GM12878 (cell line): ENCODE measurements at regions not wholly inside any gene's neighbourhood (a gene's known extent, or its start where the extent isn't known, plus 50 kb on each side); places are given as distances from the start of the nearest gene placed in this dataset.

Experiments
- ATAC-seq: fragments of 200-7000 bp; cut with Tn5 transposase; 3 replicates; pipeline ENCODE4 v1.9.1; 2020; ENCODE audit warnings: mild to moderate bottlenecking, moderate library complexity
- BruUV-seq: library from RNA; stranded (reverse); fragments of 400-500 nt; replicated peaks from 2 replicates; lab custom pipeline; 2021; lab: Mats Ljungman, UMichigan
- CTCF ChIA-PET: fragments of 300-600 bp; sonication (Branson Sonifier 250); formaldehyde crosslinking; extraction: SDS; loops from one replicate; lab custom pipeline; 2021; ENCODE audit warnings: inconsistent platforms; lab: Yijun Ruan, JAX
- POLR2A ChIA-PET: fragments of 350-600 bp; formaldehyde crosslinking; extraction: SDS; loops from one replicate; lab custom pipeline; 2021; ENCODE audit warnings: inconsistent platforms; lab: Charles Lee
- RAD21 ChIA-PET: fragments of 300-600 bp; sonication (Branson Sonifier 250); formaldehyde crosslinking; loops from one replicate; lab custom pipeline; 2023; ENCODE audit warnings: antibody characterized with exemption; ENCODE audit not compliant: unreplicated experiment; lab: Charles Lee
- SMC1A ChIA-PET: fragments of 300-600 bp; sonication (Branson Sonifier 250); formaldehyde crosslinking; loops from one replicate; lab custom pipeline; 2023; ENCODE audit not compliant: unreplicated experiment, uncharacterized antibody; lab: Charles Lee
- DNase-seq: peaks from one replicate; pipeline ENCODE4 v3.0.0-alpha.2; 2011; ENCODE audit warnings: low read depth, low spot score
- FAIRE-seq: peaks from 3 replicates; lab custom pipeline; 2011; peaks lifted over from hg19 to GRCh38; lab: Jason Lieb, UNC
- H2AFZ ChIP-seq: 2 replicates; pipeline ENCODE4 v1.6.0; 2011; ENCODE audit warnings: low read depth, low read length, control low read depth; ENCODE audit not compliant: control insufficient read depth
- H3K27ac ChIP-seq: 2 replicates; pipeline ENCODE4 v1.5.1; 2011; ENCODE audit warnings: control low read depth; ENCODE audit not compliant: control insufficient read depth, insufficient read depth
- H3K27me3 ChIP-seq, 2 experiments: replicated peaks in 1 of 2; 2 replicates each; pipeline versions ENCODE4 v1.6.0 to v1.6.1; 2011; ENCODE audit warnings: low read length in 1 of 2; ENCODE audit not compliant: control insufficient read depth in 2 of 2, insufficient read depth in 2 of 2
- H3K36me3 ChIP-seq, 2 experiments: 2 replicates each; pipeline ENCODE4 v1.5.1; 2011; ENCODE audit warnings: low read length in 1 of 2; ENCODE audit not compliant: control insufficient read depth in 2 of 2, insufficient read depth in 2 of 2
- H3K4me1 ChIP-seq: 2 replicates; pipeline ENCODE4 v1.6.1; 2011; ENCODE audit warnings: mild to moderate bottlenecking, low read length, moderate library complexity, mixed read lengths; ENCODE audit not compliant: control insufficient read depth, insufficient read depth
- H3K4me2 ChIP-seq: 2 replicates; pipeline ENCODE4 v1.6.0; 2011; ENCODE audit warnings: control low read depth; ENCODE audit not compliant: control insufficient read depth, insufficient read depth
- H3K4me3 ChIP-seq: fragments of 200-600 bp; sonication (generic); 2 replicates; pipeline ENCODE4 v1.5.1; 2016
- H3K79me2 ChIP-seq: 2 replicates; pipeline ENCODE4 v1.6.0; 2011; ENCODE audit warnings: low read length; ENCODE audit not compliant: control insufficient read depth, insufficient read depth
- H3K9ac ChIP-seq: 2 replicates; pipeline ENCODE4 v1.8.0; 2011; ENCODE audit warnings: low read length, control low read depth, mixed read lengths; ENCODE audit not compliant: control insufficient read depth, insufficient read depth
- H3K9me3 ChIP-seq: replicated peaks from 3 replicates; pipeline ENCODE4 v1.5.1; 2011; ENCODE audit warnings: mild to moderate bottlenecking, low read length; ENCODE audit not compliant: control insufficient read depth, insufficient read depth
- H4K20me1 ChIP-seq: 2 replicates; pipeline ENCODE4 v1.6.0; 2011; ENCODE audit not compliant: control insufficient read depth, insufficient read depth
- MTA2 ChIP-seq: fragments of 450-650 bp; IDR thresholded peaks from 2 replicates; pipeline ENCODE4 v1.6.1; 2016; ENCODE audit warnings: low read depth, mild to moderate bottlenecking, moderate library complexity
- MTA3 ChIP-seq: IDR thresholded peaks from 2 replicates; pipeline ENCODE4 v1.6.1; 2012; ENCODE audit warnings: low read length, inconsistent platforms, borderline replicate concordance
- MXI1 ChIP-seq: fragments of 150-350 bp; IDR thresholded peaks from 2 replicates; pipeline ENCODE4 v1.6.1; 2011; ENCODE audit warnings: low read depth, mild to moderate bottlenecking, inconsistent platforms, low read length, improper control_type of control experiment
- NFXL1 ChIP-seq: fragments of 450-650 bp; IDR thresholded peaks from 2 replicates; pipeline ENCODE4 v1.6.1; 2017; ENCODE audit warnings: antibody characterized with exemption, mild to moderate bottlenecking, borderline replicate concordance
- NFYA ChIP-seq: IDR thresholded peaks from 2 replicates; pipeline ENCODE4 v1.6.1; 2011; ENCODE audit warnings: low read depth, mild to moderate bottlenecking, low read length, improper control_type of control experiment, borderline replicate concordance
- POU2F2 ChIP-seq: IDR thresholded peaks from 3 replicates; pipeline ENCODE4 v1.6.1; 2011; ENCODE audit warnings: low read depth, mild to moderate bottlenecking, low read length, borderline replicate concordance
- SMAD5 ChIP-seq: IDR thresholded peaks from 2 replicates; pipeline ENCODE4 v1.6.1; 2016; ENCODE audit warnings: antibody characterized with exemption, low read depth
- STAT1 ChIP-seq: fragments of 450-650 bp; conservative IDR thresholded peaks from 2 replicates; pipeline ENCODE4 v1.6.1; 2014; ENCODE audit warnings: antibody characterized with exemption, mild to moderate bottlenecking
- STAT3 ChIP-seq: IDR thresholded peaks from 2 replicates; pipeline ENCODE4 v1.6.1; 2011; ENCODE audit warnings: low read depth, low read length, improper control_type of control experiment
- ZNF384 ChIP-seq: IDR thresholded peaks from 2 replicates; pipeline ENCODE4 v1.6.1; 2012; ENCODE audit warnings: low read depth, mild to moderate bottlenecking, low read length, improper control_type of control experiment, borderline replicate concordance
- WGBS: methylation state at CpG from one replicate; pipeline ENCODE4 v1.1.6; 2016; ENCODE audit warnings: low lambda C conversion rate; ENCODE audit not compliant: insufficient replicate concordance, insufficient coverage; ENCODE audit errors: missing lambda C conversion rate; 5-methylcytosine and 5-hydroxymethylcytosine counted together
- in situ Hi-C: fragments of 300-500 bp; cut with MboI; formaldehyde crosslinking; loops from 9 replicates; pipeline ENCODE4 v1.14.3; 2018; ENCODE audit warnings: mixed read lengths
- intact Hi-C: fragments of 100-400 bp; cut with micrococcal nuclease; formaldehyde crosslinking; loops from one replicate; pipeline ENCODE4 v1.14.2; 2022; ENCODE audit not compliant: unreplicated experiment
- TF ChIP-seq, protein P1 (sequence below): fragments of 450-650 bp; IDR thresholded peaks from 2 replicates; pipeline ENCODE4 v1.6.1; 2017; ENCODE audit warnings: mild to moderate bottlenecking, low read depth, inconsistent platforms; ENCODE audit not compliant: poor library complexity, severe bottlenecking
- TF ChIP-seq, protein P2 (sequence below): fragments of 450-650 bp; IDR thresholded peaks from 2 replicates; pipeline ENCODE4 v1.6.1; 2017; ENCODE audit warnings: borderline replicate concordance
- TF ChIP-seq, protein P3 (sequence below): fragments of 450-650 bp; IDR thresholded peaks from 2 replicates; pipeline ENCODE4 v1.6.1; 2016; ENCODE audit warnings: mild to moderate bottlenecking

DNA sequence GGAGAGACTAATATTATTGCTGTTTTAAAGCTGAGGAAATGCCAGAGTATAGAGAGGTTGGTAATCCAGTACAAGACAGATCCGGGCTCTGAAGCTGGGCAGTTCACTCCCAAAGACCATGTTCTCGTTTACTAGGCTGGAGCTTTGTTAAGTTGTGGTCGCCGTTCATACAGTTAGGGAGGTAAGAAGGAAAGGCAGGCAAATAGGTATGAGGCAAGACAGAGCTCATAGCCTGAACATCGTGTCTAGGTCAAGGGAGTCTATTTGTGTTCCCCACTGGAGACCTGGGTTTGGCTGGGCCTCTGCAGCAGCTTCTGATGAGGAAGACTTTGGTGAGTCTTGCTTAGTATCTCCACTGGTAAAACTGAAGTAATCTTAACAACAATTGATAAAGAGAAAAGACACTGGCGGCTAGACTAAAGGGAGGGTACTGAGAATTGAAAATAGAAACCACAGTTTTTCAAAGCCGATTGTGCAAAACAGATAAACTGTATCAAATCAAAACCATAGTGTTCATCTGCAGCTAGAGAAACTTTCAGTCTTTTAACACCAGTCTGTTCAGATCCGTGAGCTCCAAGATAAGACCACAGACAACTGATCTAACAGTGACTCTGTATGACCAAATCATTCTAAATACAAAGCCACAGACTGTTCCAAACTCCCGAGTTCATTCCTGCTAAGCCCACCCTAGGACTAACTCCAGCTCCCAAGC is 217.0 kb upstream of the FAM78B start:
- Histone ChIP-seq H3K4me1 (no peaks in the 10 kb centered on the region), H3K36me3 (no peaks in the 10 kb centered on the region), H3K9ac (no peak overlapping the region), H3K4me2 (no peak overlapping the region), H3K27me3 (no peaks in the 10 kb centered on the region; a peak in 1 of 4 replicates), H4K20me1 (no peaks in the 10 kb centered on the region), H3K79me2 (no peaks in the 10 kb centered on the region), H3K9me3 (no peaks in the 10 kb centered on the region), H2AFZ (no peak overlapping the region), H3K4me3 (no peak overlapping the region), H3K27ac (no peak overlapping the region)
- CTCF ChIA-PET: interaction anchor here (1.0 kb wide), 1 partner anchor 9 kb away, joined by 3 read pairs; no protein-coding TSS in a partner anchor
- POLR2A ChIA-PET: no interaction called here
- RAD21 ChIA-PET: no interaction called here
- no TSS peak for BruUV-seq
- intact Hi-C loops (no loop called here), in situ Hi-C loops (no loop called here)
- TF ChIP-seq NFXL1: no peak
- TF ChIP-seq MXI1: no peak
- no peak for TF ChIP-seq STAT3
- TF ChIP-seq, protein P1, sequence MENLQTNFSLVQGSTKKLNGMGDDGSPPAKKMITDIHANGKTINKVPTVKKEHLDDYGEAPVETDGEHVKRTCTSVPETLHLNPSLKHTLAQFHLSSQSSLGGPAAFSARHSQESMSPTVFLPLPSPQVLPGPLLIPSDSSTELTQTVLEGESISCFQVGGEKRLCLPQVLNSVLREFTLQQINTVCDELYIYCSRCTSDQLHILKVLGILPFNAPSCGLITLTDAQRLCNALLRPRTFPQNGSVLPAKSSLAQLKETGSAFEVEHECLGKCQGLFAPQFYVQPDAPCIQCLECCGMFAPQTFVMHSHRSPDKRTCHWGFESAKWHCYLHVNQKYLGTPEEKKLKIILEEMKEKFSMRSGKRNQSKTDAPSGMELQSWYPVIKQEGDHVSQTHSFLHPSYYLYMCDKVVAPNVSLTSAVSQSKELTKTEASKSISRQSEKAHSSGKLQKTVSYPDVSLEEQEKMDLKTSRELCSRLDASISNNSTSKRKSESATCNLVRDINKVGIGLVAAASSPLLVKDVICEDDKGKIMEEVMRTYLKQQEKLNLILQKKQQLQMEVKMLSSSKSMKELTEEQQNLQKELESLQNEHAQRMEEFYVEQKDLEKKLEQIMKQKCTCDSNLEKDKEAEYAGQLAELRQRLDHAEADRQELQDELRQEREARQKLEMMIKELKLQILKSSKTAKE: no peak
- ATAC-seq (no peak), DNase-seq (no peak), FAIRE-seq (no peak)
- SMC1A ChIA-PET: interaction anchor here (1.4 kb wide), 1 partner anchor 9 kb away, joined by 3 read pairs; no protein-coding TSS in a partner anchor
- 11% methylated on average over 9 of the region's 9 CpGs for WGBS

DNA sequence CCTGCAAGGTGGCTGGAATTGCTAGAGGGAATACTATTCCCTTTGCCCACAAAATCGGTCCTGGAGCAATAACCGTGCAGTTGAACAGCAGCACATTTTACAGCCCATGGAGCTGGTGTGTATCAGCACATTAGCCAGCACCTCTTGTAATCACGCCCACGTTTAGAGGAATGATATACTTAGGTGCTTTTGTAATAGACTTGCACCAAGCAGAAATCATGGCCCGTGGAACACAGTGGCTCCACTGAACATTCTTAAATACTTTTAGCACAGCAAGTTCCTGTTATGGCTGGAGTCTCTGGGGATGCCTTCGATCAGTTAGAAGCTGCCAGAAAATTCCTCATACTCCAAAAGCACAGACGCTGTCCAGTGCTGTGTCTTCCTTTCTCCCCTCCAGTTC is 218.1 kb upstream of the FAM78B start:
- H3K27ac ChIP-seq: no peak overlapping the region
- H4K20me1 ChIP-seq: no peaks in the 10 kb centered on the region
- no peak for FAIRE-seq
- DNase-seq: no peak
- in situ Hi-C loops: no loop called here
- H3K27me3 ChIP-seq: no peaks in the 10 kb centered on the region; a peak in 1 of 4 replicates
- intact Hi-C loops: no loop called here
- WGBS: 16% methylated on average over 7 of the region's 7 CpGs
- ChIA-PET SMC1A (no interaction called here), CTCF (no interaction called here), POLR2A (no interaction called here), RAD21 (no interaction called here)
- H2AFZ ChIP-seq: no peak overlapping the region
- no peak overlapping the region for H3K4me3 ChIP-seq
- BruUV-seq: no TSS peak
- H3K36me3 ChIP-seq: no peaks in the 10 kb centered on the region
- no peak for ATAC-seq
- no peaks in the 10 kb centered on the region for H3K79me2 ChIP-seq
- no peaks in the 10 kb centered on the region for H3K9me3 ChIP-seq
- no peaks in the 10 kb centered on the region for H3K4me1 ChIP-seq
- H3K9ac ChIP-seq: no peak overlapping the region
- H3K4me2 ChIP-seq: no peak overlapping the region
- TF ChIP-seq, protein P2, sequence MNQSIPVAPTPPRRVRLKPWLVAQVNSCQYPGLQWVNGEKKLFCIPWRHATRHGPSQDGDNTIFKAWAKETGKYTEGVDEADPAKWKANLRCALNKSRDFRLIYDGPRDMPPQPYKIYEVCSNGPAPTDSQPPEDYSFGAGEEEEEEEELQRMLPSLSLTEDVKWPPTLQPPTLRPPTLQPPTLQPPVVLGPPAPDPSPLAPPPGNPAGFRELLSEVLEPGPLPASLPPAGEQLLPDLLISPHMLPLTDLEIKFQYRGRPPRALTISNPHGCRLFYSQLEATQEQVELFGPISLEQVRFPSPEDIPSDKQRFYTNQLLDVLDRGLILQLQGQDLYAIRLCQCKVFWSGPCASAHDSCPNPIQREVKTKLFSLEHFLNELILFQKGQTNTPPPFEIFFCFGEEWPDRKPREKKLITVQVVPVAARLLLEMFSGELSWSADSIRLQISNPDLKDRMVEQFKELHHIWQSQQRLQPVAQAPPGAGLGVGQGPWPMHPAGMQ: no peak
- TF ChIP-seq STAT1 (no peak), POU2F2 (no peak), MTA2 (no peak), NFYA (no peak), MTA3 (no peak), SMAD5 (no peak), ZNF384 (no peak)
- TF ChIP-seq, protein P3, sequence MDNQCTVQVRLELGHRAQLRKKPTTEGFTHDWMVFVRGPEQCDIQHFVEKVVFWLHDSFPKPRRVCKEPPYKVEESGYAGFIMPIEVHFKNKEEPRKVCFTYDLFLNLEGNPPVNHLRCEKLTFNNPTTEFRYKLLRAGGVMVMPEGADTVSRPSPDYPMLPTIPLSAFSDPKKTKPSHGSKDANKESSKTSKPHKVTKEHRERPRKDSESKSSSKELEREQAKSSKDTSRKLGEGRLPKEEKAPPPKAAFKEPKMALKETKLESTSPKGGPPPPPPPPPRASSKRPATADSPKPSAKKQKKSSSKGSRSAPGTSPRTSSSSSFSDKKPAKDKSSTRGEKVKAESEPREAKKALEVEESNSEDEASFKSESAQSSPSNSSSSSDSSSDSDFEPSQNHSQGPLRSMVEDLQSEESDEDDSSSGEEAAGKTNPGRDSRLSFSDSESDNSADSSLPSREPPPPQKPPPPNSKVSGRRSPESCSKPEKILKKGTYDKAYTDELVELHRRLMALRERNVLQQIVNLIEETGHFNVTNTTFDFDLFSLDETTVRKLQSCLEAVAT: no peak
